ENCODE measurements at regions not wholly inside any gene's neighbourhood (a gene's known extent, or its start where the extent isn't known, plus 50 kb on each side); places are given as distances from the start of the nearest gene placed in this dataset.
"Not testable (repeated sequence)": the region's sequence is repeated elsewhere in the genome, so short reads cannot be mapped to it uniquely, and the experiment has no call there.

DNA sequence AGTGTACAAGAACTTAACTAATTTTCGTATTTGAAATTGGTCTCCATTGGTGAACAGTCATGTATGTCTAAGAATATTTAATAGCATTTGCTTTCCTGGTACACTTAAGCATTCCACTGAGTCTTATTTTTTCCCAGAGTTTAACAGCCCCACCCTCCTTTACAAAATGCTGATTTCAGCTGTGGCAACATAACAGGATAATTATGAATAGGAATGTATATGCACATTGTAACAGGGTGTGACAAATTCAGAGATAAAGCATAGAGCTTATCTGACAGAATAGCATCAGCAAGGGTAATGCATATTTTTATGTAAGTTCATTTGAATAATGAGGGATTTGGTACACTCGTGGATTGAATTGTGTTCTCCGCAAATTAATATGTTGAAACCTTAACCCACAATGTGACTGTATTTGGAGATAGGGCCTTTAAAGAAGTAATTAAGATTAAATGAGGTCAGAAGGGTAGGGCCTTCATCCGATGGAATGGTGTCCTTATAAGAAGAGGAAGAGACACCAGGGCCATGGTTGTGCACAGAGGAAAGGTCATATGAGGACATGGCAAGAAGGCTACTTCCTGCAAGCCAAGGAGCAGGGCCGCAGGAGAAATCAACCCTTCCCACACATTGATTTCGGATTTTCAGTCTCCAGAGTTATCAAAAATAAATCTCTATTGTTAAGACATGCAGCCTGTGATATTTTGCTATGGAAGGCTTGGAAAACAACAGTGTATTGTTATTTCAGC is 439.7 kb upstream of the CDH20 start:
- DNase-seq (ENCODE audit: low read depth) = no peak

DNA sequence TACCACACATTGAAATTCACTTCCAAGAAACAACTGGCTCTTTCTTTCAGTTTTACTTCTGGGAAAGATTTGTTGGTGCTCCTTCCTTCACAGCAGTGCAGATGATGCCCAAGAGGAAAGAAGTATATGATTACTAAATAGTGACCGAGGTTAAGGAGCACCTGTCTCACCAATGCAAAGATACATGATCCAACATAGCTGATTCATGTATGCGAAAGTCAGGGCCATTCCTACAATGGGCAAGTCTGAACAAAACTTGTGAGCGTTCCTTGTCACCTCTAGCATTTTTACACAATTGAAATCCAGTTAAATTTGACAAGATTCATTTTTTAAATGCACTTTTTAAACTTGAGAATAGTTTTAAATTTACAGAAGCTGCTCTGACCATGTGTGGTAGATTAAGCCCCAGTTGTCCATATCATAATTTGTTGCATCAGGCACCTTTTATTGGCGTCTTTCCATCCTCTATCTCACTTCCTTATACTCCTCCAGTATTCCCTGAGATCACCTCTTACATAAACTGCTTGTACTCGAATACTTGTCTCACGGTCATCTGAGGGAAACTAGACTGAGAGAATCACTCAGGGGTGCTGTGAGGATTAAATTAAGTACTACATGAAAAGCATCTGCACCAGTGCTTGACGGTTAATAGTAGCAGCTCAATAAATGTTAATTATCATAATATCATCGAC is 438.8 kb upstream of the CDH20 start:
- no peak for DNase-seq (ENCODE audit: low read depth)

DNA sequence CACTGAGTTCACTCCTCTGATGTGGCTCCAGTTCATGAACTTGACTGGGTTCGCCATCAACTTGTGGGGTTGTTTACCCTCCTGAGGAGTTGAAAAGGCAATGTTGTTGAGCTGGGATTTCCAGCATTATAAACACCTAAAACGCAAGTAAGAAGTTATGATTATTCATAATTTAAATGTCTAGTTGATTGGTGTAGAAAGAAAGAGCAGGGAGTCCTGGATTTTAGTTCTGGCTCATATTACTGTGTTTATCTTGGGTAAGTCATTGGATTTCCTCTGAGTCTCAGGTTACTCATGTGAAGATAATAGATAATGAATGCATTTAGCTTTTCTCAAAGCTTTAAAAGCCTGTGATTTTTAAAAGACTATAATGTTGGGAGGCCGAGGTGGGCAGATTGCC is 438.0 kb upstream of the CDH20 start:
- no peak for DNase-seq (ENCODE audit: low read depth)

DNA sequence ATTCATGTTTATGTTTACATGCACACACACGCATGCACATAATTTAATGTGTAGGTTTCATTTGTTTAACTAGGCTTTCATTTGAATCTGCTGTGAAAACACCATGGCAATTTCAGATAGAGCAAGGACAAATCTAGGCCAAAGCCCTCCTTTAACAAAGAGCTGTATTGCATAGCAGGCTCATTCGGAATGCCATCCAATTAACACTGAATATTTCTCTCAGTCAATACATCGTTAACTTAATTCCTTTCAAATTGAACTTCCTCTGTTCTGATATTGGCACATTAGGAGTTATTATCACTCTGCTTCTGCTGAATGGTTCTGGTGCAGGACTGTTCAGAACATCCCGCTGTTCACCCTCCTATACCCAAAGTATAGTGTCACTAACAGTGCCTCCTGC is 435.1 kb upstream of the CDH20 start:
- DNase-seq (ENCODE audit: low read depth) = no peak

DNA sequence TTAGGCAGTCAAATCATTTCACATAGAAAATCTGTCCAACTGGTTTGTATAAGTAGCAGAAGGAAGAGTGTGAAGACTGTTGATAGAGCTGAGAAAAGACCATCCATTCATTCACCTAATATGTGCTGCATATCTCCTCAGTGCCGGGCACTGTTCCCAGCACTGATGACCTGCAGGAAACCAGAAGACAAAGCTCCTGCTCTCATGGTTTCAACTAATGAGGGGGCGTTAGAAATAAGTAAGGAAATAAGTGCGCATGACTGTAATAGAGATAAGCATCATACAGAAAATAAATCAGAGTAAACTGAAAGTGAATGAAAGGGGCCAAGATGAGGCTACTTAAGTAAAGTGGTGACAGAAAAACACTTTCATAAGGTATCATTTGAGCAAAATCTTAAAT is 427.5 kb upstream of the CDH20 start:
- no peak for DNase-seq (ENCODE audit: low read depth)

DNA sequence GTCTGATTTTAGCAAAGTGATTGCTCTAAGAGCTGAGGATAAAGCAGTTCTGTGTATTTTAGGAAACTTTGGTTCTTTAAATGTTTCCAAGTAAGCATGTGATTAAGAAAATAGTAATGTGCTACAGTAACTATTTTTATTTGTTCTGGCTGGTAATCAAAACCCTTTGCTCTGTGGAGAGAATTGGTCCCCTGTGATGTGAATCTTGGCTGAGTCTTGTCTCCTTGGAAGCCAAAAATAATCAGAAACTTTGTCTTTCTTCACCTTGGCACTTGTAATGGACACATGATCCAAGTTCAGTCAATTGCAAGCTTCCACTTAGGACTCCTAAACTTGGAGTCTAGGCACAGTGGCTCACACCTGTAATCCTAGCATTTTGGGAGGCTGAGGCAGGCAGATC is 422.7 kb upstream of the CDH20 start:
- peak; percentile 61 for DNase-seq (ENCODE audit: low read depth)

DNA sequence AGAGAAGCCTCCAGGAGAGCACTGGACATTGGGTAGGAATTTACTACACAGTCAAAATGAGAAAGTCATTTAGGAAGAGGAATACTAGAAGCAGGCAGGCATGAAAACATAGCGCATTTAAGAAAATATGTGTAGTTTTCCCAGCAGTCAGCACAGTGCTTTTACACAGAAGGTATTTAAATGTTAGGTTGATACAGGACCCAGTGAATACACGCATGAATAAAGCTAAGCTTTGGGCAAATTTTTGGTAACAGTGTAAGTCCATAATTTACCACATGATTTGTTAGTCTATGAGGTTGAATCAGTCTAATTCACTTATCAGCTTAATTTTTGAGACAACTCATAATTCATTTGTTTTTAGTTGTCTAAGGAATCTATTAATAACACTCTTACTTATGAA is 421.7 kb upstream of the CDH20 start:
- no peak for DNase-seq (ENCODE audit: low read depth)

DNA sequence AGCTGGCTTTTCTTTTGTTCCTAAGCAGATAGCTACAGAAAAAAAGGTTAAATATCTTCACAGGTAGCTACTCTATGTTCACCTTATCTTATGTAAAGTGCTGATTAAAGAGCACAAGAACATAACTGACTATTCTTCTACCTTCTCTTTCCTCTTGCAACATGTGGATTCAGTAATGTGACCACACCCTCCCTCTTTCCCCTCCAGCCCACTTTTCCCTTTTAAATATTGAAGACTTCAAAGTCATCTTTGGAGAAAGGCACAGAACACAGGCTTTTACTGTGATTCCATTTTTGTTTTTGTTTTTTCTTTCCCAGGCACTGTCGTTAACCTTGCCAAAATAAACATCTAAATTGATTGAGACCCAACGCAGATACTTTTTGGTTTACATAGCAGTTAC is 418.1 kb upstream of the CDH20 start:
- no peak for DNase-seq (ENCODE audit: low read depth)

DNA sequence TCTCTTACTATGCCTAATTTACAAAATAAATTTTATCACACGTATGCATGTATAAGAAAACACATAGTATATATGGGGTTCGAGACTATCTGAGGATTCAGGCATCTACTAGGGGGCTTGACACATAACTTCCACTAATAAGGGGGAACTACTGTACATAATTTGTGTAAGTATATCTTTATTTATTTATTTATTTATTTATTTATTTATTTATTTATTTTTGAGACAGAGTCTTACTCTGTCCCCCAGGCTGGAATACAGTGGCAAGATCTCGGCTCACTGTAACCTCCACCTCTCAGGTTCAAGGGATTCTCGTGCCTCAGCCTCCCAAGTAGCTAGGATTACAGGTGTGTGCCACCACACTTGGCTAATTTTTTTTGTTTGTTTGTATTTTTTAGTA is 414.4 kb upstream of the CDH20 start:
- not testable (repeated sequence) for DNase-seq (ENCODE audit: low read depth)

DNA sequence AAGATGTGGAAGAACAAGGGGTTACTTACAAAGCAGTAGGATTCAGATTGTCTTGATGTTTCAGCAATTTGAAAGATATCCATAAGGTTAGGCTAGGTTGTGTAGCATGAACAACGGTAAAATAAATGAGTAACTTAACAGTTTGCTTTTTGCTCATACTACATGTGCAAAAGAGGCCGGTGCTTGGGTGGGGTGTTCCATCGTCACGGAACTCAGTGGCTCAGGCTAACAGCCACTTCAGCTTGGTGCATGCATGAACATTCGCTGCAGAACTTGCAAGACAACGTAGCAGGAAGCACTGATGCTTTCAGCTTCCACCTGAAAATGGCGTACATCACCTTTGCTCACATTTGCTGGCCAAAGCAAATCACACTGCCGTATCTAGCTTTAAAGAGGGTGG is 407.3 kb upstream of the CDH20 start:
- DNase-seq (ENCODE audit: low read depth) = no peak

DNA sequence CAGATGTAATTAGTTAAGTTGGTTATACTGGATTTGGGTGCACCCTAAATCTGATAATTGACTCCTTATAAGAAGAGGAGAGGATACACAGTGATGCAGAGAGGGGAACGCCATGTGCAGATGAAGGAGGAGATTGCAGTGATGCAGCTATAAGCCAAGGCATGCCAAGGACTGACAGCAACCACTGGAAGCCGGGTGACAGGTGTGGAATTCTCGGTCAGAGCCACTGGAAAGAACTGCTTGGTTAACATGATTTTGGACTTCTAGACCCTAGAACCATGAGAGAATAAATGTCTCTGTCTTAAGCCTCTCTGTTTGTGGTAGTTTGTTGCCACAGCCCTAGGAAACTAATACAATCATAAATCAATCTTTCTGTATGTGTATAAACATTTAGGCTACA is 403.3 kb upstream of the CDH20 start:
- DNase-seq (ENCODE audit: low read depth) = no peak

DNA sequence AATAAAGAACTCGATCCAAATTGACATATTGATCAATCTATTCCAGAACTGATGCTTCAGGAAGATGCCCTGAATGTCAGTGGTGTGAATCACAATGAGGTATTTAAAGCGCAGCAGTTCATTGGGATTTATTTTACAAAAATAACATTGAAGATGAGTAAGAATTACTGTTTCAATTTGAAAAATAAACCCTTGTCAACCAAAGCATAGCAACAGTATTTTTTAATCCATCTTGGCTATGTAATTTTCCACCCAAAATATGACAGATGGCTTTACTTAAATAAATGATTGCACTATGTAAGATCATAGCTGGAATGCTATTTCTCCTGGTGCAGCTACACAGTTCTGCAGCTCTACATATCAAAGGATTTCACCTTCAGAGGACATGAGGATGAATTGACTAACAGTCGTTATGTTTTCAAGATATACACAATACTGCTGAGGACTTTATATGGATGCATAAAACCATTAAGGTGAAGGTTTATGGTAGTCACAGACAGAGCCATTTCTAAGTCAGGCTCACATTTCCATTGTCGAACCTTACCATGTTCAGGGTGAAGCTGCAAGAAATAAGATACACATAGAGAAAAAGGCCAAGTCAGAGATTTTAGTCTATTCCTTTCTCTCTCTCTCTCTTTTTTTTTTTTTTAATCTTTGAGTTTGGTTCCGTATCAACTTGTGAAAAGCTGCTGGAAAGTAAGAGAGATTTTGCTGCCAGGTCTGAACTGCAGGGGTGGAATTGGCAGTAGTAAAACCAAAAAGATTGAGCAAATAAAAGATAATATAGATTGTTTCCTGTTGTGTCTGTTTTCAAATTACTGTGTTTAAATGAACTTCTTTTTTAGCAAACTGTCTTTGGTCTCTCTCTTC is 398.0 kb upstream of the CDH20 start:
- peak; percentile 56 for DNase-seq (ENCODE audit: low read depth)

DNA sequence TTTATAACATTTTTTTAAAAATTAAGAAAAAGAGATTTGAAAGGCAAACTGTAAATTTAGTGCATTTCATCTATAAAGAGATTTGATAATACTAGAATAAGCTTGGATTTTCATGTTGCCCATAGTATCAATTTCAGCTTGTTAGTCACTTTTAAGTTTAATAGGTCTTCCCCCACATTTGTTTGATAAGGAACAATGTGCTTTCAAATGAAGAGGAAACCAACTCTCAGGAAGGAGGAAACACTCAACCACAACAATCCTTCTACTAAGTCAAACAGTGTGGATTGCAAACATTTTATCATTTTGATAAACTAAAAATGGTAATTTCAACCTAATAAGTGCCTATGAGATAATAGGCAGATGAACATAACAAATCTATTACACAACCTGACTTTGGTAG is 397.1 kb upstream of the CDH20 start:
- DNase-seq (ENCODE audit: low read depth) = no peak

DNA sequence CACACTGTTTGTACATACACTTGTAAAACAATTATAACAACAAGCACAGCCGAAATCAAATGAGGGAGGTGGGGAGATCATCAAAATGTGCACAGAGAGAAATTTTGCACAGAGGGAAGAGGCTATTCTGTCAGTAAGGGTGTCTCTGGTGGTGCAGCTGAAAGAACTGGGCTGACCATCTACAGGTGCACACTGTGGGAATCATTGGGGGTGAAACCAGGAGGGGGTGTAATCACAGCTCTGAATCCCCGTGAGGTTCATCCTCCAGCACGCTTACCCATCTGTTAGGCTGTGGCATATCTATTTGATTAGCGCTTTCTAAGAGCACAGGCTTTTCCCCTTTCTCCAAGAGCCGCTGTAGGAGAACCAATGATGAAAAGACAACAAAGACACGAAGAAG is 389.9 kb upstream of the CDH20 start:
- no peak for DNase-seq (ENCODE audit: low read depth)

DNA sequence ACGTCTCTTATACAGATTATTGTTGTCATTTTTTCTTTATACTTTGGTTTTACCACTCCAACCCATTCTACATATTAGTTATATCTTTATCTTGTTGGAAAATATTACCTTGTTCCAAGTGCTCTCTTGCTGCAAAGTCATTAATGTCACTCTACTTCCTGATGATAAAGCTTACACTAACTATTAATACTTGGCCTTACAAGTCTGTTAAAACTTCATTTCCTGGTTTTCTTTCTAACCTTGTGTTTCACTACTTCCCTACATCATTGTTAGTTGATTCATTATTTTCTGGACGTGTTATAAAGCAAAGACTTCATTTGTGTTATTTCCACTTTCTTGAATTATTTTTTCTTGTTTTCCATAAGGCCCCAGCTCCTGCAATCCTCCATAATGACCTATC is 382.6 kb upstream of the CDH20 start:
- DNase-seq (ENCODE audit: low read depth) = no peak

DNA sequence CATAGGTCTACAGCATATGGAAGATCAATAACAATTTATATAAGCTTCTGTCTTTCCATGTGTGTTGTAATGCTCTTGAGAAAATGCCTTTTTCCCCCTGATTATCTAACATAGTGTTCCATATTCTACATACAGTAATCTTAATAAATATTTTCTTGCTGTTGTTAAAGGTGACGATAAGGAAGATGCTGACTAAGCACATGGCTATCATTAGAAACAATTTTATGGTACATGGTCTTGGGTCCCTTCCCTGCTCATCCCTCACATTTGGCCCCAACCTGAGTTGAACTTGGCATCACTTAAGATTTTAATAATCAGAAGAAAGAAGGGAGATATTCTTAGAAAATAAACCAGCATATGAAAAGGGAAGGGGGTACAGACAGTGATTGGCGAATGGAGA is 382.1 kb upstream of the CDH20 start:
- no peak for DNase-seq (ENCODE audit: low read depth)

DNA sequence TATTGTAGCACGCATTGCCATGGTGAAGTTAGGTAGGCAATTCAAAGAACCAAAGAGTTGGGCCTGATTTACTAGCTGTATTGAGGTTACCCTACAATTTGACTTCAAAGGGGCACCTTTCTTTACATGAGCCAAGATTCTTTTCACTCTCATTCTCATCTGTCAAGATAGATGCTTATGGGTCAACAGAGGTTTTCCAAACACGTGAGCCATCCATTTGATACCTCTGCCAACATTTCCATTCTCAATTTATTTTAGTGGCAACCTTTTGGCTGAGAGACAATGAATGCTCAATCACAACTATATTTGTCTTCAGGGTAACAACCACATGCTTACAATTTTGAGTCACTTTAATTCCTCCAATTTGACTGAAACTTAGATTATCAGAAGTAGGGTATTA is 370.6 kb upstream of the CDH20 start:
- no peak for DNase-seq (ENCODE audit: low read depth)

DNA sequence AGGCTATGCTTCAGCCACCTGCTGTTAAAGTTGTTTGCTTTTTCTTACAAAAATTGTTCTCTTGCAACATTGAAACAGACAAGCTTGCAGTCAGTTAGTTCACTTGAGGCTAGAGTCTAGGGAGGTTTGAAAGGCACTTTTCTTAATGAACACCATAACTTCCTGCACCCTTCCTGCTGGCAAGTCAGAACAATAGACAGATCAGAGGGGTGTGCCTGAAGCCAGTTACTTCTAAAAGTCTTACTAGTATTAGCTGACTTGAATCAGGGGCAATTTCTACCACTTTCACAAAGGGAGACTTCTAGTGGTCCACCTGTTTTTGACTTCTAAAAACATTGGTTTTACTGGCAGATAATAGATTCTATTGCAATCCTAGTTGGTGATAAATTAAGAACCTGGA is 367.4 kb upstream of the CDH20 start:
- no peak for DNase-seq (ENCODE audit: low read depth)

DNA sequence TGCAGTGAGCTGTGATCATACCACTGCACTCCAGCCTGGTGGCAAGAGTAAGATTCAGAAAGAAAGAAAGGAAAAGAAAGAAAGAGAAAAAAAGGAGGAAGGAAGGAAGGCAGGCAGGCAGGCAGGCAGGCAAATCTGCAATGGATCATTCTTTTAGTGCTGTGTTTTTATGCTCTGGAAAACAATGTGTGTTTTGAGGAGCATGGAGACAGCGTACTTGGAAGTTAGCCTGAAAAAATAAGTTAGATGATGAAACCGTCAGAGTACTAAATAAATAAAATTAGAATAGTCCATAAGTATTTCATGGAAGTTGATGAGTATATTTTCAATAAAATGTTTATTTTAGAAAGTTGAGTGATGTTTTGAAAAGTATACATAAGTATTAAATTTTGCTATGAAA is 366.4 kb upstream of the CDH20 start:
- DNase-seq (ENCODE audit: low read depth) = peak; percentile 18

DNA sequence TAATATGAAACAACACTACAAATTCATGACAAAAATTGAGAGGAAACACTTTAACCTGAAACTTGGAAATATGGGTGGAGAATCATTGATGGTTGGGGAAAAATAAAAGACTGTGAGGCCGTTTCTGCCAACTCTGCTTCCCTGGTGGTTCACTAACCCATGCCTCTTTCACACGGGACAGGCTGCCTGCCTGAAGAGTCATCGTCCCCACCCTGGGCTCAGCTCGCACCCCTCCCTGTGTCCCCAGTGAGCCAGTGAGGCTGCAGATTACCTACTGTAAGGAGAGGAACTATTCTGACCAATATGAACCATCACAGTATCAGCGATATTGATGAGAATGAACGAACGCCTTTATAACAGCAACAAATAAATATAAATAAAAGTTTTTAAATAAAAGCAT is 357.8 kb upstream of the CDH20 start:
- DNase-seq (ENCODE audit: low read depth) = no peak

DNA sequence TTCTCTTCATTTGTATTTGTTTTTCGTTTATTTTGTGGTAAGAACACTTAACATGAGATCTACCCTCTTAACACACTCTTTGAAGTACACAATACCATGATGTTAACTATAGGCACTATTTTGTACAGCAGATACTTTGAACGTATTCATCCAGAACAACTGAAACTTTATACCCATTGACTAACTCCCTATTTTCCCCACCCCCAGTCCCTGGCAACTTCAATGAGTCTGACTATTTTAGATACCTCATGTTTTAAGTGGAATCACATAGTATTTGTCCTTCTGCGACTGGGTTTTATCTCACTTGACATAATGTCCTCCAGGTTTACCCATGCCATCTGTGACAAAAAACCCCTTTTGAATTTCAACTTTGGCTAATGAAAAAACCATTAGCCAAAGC is 356.3 kb upstream of the CDH20 start:
- no peak for DNase-seq (ENCODE audit: low read depth)

DNA sequence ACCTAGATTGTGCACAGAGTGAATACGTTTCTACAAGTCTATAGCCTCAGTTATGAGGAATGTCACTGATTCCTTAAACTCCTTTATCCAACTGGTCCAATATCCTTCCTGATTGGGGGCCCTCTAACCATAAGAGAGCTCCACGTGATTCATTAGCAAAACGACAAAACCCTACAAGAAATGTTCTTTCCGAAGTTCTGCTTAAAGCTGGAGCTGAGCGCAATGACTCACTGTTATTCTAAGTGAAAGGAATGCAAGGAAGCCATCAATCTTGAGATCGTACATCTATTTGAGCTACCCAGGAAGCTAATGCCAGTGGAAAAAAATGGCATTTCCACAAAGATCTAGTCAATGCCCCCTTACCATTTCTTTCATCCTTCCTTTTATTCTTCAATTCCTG is 354.9 kb upstream of the CDH20 start:
- DNase-seq (ENCODE audit: low read depth) = peak; percentile 57

DNA sequence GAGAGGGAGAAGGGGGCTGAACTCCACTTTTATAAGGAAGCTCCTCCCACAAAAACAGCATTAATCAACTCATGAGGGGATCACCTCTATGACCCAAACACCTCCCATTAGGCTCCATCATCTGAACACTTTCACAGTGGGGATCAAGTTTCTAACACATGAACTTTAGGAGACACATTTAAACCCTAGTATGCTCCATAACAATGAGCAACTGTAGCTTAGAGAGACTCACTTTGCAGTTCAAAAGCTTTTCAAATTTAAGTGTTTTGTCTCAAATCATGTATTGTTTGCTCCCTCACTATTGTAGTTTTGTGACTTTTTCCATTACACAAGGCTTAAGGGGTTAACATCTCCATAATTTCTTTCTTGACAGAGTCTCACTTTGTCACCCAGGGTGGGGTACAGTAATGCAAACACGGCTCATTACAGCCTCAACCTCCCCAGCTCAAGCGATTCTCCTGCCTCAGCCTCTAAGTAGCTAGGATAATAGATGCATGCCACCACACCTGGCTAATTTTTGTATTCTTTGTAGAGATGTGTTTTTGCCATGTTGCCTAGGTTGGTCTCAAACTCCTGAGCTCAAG is 352.7 kb upstream of the CDH20 start:
- DNase-seq (ENCODE audit: low read depth) = no peak

Data from stromal cell of bone marrow (primary cell).